Fibroblast of mammary gland (primary cell): ENCODE measurements at regions not wholly inside any gene's neighbourhood (a gene's known extent, or its start where the extent isn't known, plus 50 kb on each side); places are given as distances from the start of the nearest gene placed in this dataset.

ENCODE experiments used
- DNase-seq: peaks from one replicate; pipeline ENCODE4 v3.0.0-alpha.2; 2010; ENCODE audit warnings: low read depth
- H3K4me3 ChIP-seq: 2 replicates; pipeline ENCODE4 v1.5.1; 2011; ENCODE audit warnings: low read depth, mild to moderate bottlenecking, low read length, moderate library complexity; ENCODE audit not compliant: control insufficient read depth
- TF ChIP-seq, protein P1 (sequence below): conservative IDR thresholded peaks from 2 replicates; pipeline ENCODE4 v1.5.1; 2011; ENCODE audit warnings: low read depth, low read length, inconsistent platforms; ENCODE audit not compliant: control insufficient read depth, insufficient read depth

DNA sequence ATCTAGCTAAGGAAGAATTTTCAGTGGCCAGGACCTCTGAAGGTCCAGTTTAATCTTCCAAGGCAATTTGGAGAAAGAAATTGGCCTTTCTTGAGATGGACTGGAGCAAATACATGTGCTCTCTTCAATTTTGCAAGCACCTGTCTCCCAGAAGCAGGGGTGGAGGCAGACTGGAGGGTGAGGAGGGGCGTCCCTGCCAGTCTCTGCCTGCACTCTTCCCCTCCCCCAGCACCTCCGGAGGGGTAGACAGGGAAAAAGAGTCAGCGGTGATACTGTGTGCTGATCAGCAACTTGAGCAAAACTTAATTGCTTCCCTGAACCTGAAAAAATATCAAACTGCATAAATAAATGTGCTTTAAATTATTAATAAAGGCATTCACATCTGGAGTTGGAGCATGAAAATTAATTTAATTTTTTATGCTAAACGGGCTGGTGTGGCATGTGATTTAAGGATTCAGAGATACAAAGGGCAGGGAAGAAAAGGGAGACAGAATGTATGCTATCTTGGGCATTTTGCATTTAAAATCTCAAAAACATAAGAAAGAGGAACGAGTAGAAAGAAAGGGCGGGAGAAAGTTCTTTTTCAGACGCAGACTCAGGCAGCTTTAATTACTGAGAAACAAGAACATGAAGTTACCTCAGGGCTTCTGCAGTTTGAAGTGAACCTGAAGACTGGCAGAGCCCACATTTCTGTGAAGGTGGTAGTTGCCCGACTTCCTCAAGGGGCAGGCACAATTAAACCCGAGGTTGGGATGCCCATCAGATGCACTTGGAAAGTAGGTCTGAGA lies 319.7 kb downstream of the UACA start:
- DNase-seq, result no peak
- no peak overlapping the region for H3K4me3 ChIP-seq
- TF ChIP-seq, protein P1, sequence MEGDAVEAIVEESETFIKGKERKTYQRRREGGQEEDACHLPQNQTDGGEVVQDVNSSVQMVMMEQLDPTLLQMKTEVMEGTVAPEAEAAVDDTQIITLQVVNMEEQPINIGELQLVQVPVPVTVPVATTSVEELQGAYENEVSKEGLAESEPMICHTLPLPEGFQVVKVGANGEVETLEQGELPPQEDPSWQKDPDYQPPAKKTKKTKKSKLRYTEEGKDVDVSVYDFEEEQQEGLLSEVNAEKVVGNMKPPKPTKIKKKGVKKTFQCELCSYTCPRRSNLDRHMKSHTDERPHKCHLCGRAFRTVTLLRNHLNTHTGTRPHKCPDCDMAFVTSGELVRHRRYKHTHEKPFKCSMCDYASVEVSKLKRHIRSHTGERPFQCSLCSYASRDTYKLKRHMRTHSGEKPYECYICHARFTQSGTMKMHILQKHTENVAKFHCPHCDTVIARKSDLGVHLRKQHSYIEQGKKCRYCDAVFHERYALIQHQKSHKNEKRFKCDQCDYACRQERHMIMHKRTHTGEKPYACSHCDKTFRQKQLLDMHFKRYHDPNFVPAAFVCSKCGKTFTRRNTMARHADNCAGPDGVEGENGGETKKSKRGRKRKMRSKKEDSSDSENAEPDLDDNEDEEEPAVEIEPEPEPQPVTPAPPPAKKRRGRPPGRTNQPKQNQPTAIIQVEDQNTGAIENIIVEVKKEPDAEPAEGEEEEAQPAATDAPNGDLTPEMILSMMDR, result no peak

DNA sequence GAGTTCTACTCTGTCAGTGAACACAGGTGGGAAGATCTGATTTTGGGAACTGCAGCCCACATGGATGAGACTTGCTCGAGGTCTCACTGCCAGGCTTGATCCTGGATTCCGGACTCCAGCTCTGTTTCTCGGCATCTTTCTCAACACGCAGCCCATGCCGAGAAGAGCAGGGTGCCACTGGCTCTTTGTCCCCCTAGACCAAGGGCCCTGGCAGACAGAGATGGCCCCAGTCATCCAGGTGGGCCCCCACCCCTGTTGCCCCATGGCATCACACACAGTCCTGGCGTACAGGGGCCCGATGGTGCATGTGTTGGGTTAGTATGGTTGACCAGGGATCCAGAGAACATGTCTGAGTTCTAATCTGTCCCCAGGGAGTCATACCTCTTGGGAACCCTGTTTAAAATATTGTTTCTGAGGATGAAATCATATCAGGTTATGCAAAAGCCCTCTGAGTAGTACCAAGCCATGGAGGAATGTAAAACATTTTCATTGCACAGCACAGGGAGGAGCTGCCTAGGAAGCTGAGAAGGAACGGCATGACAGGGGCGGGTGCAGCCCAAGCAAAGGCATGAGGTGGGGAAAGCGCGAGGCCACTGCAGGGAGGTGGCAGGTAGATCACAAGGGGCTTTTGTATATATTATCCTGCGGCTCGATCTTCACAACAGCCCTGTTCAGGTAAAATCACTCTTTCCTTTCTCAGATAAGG lies 320.6 kb downstream of the UACA start:
- DNase-seq, result no peak
- TF ChIP-seq, protein P1, result no peak
- no peak overlapping the region for H3K4me3 ChIP-seq

DNA sequence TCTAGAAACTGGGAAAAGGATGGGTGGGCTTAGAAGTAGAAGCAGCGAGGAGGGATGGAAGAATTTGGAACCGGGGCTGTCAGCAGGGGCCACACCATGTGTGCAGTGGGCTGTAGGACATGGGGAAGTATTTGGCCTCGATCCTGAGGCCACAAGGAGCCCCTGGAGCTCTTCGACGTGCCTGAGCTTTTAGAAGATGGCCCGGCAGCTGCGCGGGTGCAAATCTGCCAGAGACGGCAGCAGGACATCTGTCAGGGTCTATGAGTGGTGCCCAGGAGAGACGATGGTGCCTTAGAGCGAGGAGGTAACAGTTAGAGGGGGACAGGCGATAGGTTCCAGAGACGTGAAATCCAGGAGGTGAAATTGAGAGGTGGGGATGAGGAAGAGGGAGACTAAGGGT lies 321.1 kb downstream of the UACA start:
- no peak overlapping the region for H3K4me3 ChIP-seq
- TF ChIP-seq, protein P1, result no peak
- DNase-seq, result no peak

DNA sequence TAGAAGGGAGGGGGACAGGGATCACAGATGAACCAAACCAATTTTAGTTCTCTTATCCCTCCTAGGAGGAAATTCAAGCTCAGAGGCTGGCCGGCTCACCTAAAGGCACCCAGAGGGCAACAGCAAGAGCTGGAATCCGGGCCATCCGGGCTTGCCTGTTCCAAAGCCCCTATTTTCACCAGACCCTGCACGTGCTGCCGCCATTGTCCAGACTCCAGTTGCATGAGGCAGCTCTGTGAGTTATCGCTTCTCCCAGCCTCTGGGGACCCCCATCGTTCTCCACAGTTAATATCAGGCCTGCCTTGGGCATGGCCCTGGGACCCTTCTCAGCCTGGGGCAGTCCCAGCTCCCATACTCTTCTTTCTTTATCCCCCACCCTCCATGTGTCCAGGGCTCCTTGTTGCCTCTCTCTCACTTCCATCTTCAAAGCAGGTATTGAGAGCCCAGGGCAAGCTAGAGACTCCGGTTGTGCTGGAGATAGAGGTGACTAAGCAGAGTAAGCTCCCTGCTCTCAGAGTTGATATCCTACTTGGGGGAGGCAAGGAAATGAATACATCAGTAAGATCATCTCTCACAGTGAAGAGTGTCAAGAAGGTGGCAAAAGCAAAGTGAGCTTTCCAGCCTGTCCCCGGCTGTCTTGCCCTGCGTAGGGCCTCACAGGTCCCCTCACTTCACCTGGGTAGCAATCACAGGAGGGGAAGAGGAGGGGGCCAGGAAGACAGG lies 322.8 kb downstream of the UACA start:
- TF ChIP-seq, protein P1, result no peak
- no peak for DNase-seq
- H3K4me3 ChIP-seq, result no peak overlapping the region

DNA sequence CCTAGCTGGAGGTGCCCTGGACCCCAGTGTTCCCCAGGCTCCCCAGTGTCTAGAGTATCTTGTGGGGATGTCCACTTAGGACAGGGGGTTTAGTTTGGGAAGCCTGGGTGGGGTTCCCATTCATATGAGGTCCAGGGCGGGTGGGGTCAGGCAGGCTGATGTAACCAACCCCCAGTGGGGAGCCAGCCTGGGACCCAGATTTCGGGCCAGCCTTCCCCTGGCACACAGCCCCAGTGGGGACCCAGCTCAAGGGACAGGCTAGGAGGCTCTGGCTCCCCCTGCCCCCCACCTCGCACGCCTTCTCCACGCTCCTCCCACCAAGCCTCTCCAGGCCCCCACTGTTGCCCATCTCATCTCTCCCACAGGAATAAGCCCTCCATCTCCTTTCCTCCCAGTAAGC lies 323.5 kb downstream of the UACA start:
- TF ChIP-seq, protein P1, result no peak
- DNase-seq, result no peak
- no peak overlapping the region for H3K4me3 ChIP-seq

DNA sequence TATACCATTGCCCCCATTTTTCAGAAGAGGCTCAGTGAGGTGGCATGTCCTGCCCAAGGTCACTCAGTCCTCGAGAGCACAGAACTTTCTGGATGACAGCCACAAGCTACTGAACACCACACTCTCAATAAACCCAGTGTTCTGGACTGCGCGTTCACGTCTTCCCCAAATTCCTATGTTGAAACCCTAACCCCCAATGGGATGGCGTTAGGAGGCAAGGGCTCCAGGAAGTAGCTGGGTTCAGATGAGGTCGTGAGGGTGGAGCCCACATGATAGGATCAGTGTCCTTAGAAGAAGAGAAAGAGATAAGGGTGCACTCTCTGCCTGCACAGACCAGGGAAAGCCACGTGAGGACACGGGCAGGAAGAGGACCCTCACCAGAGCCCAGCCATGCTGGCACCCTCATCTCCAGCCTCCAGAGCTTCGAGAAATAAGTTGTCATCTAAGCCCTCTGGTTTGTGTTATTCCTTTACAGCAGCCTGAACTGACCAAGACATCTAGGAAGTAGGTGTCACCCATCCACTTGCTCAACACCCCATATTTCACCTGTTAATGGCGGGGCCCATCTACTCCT lies 324.0 kb downstream of the UACA start:
- TF ChIP-seq, protein P1, result no peak
- no peak for DNase-seq
- H3K4me3 ChIP-seq, result no peak overlapping the region
